HL-60 (cell line): ENCODE measurements at regions not wholly inside any gene's neighbourhood (a gene's known extent, or its start where the extent isn't known, plus 50 kb on each side); places are given as distances from the start of the nearest gene placed in this dataset.

Experiments used
- CTCF ChIP-seq: IDR thresholded peaks from one replicate; pipeline ENCODE4 v1.5.1; 2011; ENCODE audit warnings: low read length, control low read depth, inconsistent platforms; ENCODE audit not compliant: insufficient read depth
- GABPA ChIP-seq: IDR thresholded peaks from 2 replicates; pipeline ENCODE4 v1.6.1; 2012; ENCODE audit warnings: low read depth
- TF ChIP-seq, protein P1 (sequence below): IDR thresholded peaks from 2 replicates; pipeline ENCODE4 v1.6.1; 2012; ENCODE audit warnings: low read depth; ENCODE audit not compliant: insufficient replicate concordance

GRCh38 chr4:188454575-188454974 lies 315.3 kb downstream of the TRIML1 start:
- TF ChIP-seq CTCF, result no peak
- TF ChIP-seq, protein P1, sequence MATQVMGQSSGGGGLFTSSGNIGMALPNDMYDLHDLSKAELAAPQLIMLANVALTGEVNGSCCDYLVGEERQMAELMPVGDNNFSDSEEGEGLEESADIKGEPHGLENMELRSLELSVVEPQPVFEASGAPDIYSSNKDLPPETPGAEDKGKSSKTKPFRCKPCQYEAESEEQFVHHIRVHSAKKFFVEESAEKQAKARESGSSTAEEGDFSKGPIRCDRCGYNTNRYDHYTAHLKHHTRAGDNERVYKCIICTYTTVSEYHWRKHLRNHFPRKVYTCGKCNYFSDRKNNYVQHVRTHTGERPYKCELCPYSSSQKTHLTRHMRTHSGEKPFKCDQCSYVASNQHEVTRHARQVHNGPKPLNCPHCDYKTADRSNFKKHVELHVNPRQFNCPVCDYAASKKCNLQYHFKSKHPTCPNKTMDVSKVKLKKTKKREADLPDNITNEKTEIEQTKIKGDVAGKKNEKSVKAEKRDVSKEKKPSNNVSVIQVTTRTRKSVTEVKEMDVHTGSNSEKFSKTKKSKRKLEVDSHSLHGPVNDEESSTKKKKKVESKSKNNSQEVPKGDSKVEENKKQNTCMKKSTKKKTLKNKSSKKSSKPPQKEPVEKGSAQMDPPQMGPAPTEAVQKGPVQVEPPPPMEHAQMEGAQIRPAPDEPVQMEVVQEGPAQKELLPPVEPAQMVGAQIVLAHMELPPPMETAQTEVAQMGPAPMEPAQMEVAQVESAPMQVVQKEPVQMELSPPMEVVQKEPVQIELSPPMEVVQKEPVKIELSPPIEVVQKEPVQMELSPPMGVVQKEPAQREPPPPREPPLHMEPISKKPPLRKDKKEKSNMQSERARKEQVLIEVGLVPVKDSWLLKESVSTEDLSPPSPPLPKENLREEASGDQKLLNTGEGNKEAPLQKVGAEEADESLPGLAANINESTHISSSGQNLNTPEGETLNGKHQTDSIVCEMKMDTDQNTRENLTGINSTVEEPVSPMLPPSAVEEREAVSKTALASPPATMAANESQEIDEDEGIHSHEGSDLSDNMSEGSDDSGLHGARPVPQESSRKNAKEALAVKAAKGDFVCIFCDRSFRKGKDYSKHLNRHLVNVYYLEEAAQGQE, result no peak
- no peak for TF ChIP-seq GABPA
